SK-N-DZ (cell line): ENCODE measurements at regions not wholly inside any gene's neighbourhood (a gene's known extent, or its start where the extent isn't known, plus 50 kb on each side); places are given as distances from the start of the nearest gene placed in this dataset.
"Not testable (repeated sequence)": the region's sequence is repeated elsewhere in the genome, so short reads cannot be mapped to it uniquely, and the experiment has no call there.

ENCODE experiments used
- DNase-seq: peaks from one replicate; pipeline ENCODE4 v3.0.0-alpha.2; 2015; ENCODE audit warnings: low spot score

GRCh38 chr6:1230689-1231605 is 81.0 kb upstream of the FOXQ1 start:
- no peak for DNase-seq

- DNase-seq, result no peak
Observed at GRCh38 chr6:1230281-1230680, 81.6 kb upstream of the FOXQ1 start.

DNA sequence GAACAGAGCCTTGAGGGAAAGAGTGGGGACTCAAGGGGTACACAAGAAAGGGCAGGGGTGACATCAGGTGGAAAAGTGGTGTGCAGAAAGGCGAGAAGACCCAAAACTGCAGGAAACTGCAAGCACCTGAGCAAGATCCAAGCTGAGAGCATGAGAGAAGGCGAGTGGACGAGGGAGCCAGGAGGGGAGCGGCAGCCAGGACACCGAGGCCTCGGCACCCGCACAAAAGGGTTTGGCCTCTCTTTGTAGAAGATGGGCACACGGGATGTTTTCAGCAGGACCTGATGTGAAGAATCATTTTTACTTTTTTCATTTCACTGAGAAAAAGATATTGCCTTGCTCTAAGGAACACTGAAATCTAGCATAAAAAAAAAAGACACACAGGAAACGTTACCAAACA is 82.1 kb upstream of the FOXQ1 start:
- no peak for DNase-seq

- DNase-seq, result no peak
Observed at GRCh38 chr6:1229301-1229700, 82.6 kb upstream of the FOXQ1 start.

DNA sequence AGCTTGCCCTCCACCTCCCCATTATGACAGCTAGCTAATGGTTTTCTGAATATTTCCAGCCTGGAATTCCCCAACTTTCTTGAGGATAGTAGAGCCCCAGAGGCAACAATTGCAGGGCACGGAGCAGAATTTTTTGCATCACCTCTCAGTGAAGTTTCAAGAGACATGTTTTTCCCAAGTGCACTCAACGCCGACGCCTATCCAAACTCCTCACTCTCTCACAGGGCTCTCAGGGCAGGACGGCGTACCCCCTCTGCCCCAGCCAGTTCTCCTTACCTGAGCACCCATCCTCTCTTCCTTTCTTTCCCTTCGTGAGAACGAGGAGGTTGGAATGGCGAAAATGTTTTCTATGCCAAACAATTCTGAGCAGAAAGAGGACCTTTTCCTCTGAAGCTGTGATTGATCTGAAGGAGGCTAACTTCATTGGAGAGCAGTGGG is 83.1 kb upstream of the FOXQ1 start:
- DNase-seq, result no peak

DNA sequence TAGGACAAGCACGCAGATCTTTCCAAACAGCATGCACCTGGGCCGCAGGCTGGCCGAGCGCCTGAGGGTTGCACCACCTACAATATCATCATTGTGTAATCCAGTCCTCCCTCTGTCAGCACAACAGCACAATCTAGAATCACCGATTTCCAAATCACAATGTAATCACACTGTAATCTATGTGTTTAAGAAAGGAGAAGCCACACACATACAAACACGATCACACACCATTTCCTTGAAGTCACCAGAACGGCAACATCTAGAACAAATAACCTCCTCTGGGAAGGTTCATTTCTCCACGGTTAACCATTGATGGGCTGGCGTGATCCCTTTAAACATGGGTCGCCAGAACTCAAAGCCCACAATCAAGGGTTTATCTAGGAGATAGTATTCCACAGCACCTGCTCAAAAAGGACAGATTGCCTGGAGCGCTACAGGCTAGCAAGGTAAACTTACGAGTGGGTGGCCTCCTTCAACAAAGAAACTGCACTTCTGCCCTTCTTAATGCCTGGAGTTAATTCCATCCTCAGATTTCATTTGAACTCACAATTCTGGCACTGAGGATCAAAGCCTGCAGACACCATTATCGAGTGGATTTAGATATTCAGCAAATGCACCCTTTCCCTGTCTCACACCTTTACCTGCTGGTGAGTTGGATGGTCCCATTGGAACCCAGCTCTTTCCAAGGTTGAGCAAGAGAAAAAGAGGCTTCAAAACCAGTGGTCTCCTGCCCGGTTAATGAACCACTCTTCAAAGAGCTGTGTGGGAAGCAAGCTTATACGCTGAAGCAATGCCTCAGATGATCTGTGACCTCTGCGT is 83.8 kb upstream of the FOXQ1 start:
- no peak for DNase-seq

GRCh38 chr6:1227600-1227934 is 84.3 kb upstream of the FOXQ1 start:
- no peak for DNase-seq

DNA sequence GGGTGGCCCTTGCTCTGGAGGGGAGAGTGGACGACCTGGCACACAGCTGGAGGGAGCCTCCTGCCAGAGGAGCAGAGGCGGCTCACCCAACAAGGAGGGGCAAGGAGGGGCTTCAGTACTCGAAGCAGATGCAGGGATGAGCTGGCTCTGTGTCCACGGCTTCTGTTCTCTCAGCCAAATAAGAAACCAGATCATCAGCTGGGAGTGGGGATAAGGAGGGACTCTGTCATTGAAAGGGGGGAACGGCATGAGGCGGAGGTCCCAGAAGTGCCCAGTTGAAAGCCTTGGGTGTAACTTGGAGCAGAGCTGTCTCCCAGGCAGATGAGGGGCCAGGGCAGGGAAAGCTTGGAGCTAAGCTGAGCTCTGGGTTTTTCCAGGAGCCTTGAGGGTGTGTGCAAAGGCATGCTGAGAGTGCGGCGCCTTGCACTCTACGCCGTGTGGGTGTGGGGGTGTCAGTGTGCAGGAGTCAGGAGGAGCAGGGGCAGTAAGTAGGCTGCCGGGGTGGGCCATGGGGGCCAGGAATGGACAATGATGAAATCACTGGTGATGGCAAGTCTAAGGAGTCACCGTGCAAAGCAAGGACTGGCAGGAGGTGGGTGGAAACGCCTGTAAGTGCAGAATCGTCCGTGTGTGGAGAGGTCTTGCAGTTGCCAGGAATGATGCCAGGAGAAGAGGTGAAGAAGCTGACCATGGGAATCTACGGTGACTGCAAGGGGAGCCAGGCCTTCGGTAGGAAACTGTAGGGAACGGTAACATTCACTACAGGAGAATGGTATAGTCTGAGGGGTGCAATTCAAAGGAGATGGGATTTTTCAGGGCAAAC is 85.4 kb upstream of the FOXQ1 start:
- no peak for DNase-seq

DNA sequence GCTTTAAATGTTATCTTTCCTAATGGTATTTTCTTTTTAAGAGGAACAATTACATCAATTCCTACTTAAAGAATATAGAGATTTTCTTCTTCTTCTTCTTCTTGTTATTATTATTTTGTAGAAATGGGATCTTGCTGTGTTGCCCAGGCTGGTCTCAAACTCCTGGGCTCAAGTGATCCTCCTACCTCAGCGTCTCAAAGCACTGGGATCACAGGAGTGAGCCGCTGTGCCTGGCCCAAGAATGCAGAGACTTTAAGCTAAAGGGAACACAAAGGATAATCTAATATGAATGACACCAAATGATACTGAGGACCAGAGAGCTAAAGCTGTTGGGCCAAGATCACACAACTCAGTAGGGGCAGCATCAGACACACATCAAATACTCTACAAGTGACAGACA is 87.4 kb upstream of the FOXQ1 start:
- DNase-seq, result no peak

GRCh38 chr6:1222728-1223595 is 88.9 kb upstream of the FOXQ1 start:
- no peak for DNase-seq

DNA sequence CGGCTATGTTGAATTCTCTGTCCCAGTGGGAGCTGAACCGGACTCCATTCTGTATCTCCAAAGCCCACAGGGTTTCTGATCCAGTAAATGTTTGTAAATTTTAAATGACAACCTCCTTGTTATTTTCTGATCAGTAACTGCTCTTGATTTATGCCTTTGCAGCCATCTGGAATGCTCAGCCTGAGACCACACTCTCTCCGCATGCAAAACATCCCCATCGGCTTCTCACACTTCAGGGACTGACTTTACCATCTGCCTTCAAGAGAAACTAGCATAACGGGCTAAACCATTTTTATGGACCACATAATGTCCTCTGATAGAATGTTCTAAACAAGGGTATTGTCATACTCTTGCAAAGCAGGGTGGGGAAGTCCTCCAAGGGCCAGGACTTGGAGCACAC is 94.5 kb upstream of the FOXQ1 start:
- no peak for DNase-seq

DNA sequence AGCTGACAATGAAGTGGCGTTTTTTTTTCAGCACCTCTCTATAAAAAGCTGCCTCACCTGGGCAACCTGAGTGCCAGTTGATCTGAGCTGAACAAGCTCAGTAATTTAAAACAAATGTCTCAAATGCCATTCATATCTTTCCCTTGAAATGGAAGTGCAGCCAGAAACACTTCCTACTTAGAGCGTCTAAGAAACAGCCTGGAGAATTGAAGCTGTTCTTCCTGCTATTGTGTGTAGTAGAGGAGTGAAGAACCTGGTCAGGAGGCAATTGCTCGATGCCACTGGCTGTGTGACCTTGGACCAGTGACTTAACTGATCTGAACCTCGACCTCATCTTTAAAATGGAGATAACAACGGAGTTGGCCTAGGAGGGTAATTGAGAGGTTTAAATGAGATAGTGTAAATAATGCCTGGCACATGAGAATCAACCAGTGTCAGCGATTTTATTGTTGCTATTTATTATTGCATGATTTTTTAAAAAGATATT is 95.4 kb upstream of the FOXQ1 start:
- DNase-seq, result no peak

GRCh38 chr6:1215884-1216487 is 95.9 kb upstream of the FOXQ1 start:
- DNase-seq, result no peak

- no peak for DNase-seq
Observed at GRCh38 chr6:1215023-1215422, 96.9 kb upstream of the FOXQ1 start.

GRCh38 chr6:1212919-1213318 is 99.0 kb upstream of the FOXQ1 start:
- DNase-seq, result no peak

DNA sequence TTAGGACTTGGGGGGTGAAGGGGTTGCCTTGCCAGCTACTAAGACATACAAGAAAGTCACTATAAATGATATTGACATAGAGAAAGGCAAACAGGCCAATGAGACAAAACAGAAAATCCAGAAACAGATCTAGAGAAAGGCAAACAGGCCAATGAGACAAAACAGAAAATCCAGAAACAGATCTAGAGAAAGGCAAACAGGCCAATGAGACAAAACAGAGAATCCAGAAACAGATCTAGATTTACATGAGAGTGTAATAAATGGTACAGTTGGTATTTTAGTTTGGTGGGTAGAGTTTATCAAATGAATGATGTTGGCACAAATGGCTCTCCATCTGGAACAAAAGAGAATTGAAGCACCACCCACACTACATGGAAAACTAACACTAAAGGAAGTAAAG is 99.8 kb upstream of the FOXQ1 start:
- not testable (repeated sequence) for DNase-seq

- DNase-seq, result not testable (repeated sequence)
Observed at GRCh38 chr6:1210631-1211030, 101.3 kb upstream of the FOXQ1 start.

DNA sequence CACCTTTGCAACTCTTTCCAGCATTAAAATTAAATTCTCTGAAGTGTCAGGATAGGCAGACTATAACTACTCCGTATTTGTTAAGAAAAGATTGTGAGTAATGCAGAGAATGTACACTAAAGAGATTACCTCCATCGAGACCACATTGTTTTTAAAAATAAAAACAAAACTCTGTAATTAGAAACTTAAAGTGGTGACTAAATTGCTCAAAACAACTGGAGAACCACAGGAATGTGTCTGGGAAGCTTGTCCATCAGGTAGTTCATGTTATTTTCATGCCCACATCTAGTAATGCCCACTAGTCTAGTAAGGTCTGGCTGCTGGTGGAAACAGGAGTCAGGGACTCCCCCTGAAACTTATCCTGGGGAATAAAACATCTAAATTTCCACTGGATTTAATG is 103.0 kb upstream of the FOXQ1 start:
- DNase-seq, result no peak

DNA sequence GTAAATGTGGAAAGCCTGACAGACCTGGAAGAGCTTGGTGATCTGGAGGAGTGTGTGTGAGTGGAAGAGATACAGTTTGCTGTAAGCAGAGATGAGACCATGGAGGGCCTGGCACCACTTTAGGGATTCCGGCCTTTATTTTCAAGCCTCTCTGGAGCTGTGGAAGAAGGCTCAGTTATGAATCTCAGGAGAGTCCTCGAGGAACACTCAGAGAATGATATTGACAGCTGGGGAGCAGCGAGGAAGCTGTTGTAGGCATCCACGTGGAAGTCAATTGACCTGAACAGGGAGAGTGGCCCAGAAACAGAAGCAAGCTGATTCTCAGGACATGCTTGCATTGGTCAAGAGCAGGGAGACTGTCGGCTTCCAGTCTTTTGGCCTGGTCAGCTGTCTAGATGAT is 108.4 kb upstream of the FOXQ1 start:
- no peak for DNase-seq

DNA sequence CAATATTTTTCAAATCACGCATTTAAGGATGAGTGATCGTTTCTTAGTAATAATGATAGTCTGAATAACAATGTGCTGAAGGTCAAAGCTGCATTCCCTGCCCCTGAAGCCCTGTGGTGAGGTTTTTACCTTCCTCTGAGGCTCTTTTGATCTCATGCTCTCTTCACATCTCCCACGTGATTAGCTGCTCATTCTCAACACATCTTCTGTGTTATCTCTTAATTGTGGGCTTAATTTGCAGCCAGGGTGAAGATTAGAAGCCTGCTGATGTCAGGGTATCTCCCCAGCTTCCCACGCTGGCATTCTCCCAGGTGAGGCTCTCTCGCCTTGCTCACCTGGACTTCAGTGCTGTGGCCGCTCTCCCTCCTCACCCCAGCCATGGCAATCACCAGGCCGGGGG is 109.7 kb upstream of the FOXQ1 start:
- DNase-seq, result no peak
